Fibroblast of lung (primary cell): ENCODE measurements at regions not wholly inside any gene's neighbourhood (a gene's known extent, or its start where the extent isn't known, plus 50 kb on each side); places are given as distances from the start of the nearest gene placed in this dataset.

ENCODE experiments used
- CTCF ChIP-seq, 2 donors: IDR thresholded peaks in 1 of 2; conservative IDR thresholded peaks in 1 of 2; 1 replicate in 1 of 2; 2 replicates in 1 of 2; pipeline ENCODE4 v1.5.1; 2011 to 2012; ENCODE audit warnings: low read length in 2 of 2, control low read depth in 1 of 2, inconsistent platforms in 1 of 2, low read depth in 1 of 2, mild to moderate bottlenecking in 1 of 2
- EZH2 ChIP-seq: IDR thresholded peaks from 2 replicates; pipeline ENCODE4 v1.5.1; 2012; ENCODE audit warnings: low read length, control low read depth, mild to moderate bottlenecking; ENCODE audit errors: missing control alignments

- TF ChIP-seq CTCF (conservative IDR thresholded peaks at IDR 0.05 in 1 of 2, IDR thresholded peaks at IDR 0.05 in 1 of 2; ENCODE audit: low read depth in 1 of 2, low read length in 2 of 2), result no peak
- no peak for TF ChIP-seq EZH2
Measured at GRCh38 chr5:172550996-172551395, 90.1 kb upstream of the NEURL1B start.
